Immature natural killer cell (primary cell): ENCODE measurements at regions not wholly inside any gene's neighbourhood (a gene's known extent, or its start where the extent isn't known, plus 50 kb on each side); places are given as distances from the start of the nearest gene placed in this dataset.
A peak's percentile ranks its signal among the peaks of the same experiment; 100 is the strongest.

Experiments used
- DNase-seq, 3 donors: peaks; one replicate each; pipeline ENCODE4 v3.0.0; 2022; ENCODE audit warnings: mixed read lengths in 1 of 3
- H3K27ac Mint-ChIP-seq, 6 donors: one replicate each; pipeline ENCODE4 v1.8.0; 2020; ENCODE audit warnings: mixed read lengths in 6 of 6, mild to moderate bottlenecking in 5 of 6, inconsistent platforms in 4 of 6, moderate library complexity in 3 of 6
- H3K27me3 Mint-ChIP-seq, 3 donors: one replicate each; pipeline ENCODE4 v1.8.0; 2020 to 2021; ENCODE audit warnings: low read depth in 3 of 3, mild to moderate bottlenecking in 3 of 3, mixed read lengths in 3 of 3, moderate library complexity in 3 of 3, inconsistent platforms in 1 of 3
- H3K36me3 Mint-ChIP-seq, 3 donors: one replicate each; pipeline ENCODE4 v1.8.0; 2020; ENCODE audit warnings: mixed read lengths in 3 of 3, inconsistent platforms in 2 of 3, mild to moderate bottlenecking in 2 of 3
- H3K4me1 Mint-ChIP-seq, 2 donors: one replicate each; pipeline ENCODE4 v1.8.0; 2020; ENCODE audit warnings: inconsistent platforms in 2 of 2, mild to moderate bottlenecking in 2 of 2, mixed read lengths in 2 of 2, moderate library complexity in 1 of 2
- H3K4me3 Mint-ChIP-seq, 5 donors: one replicate each; pipeline ENCODE4 v1.8.0; 2020; ENCODE audit warnings: mild to moderate bottlenecking in 5 of 5, mixed read lengths in 5 of 5, inconsistent platforms in 3 of 5, moderate library complexity in 3 of 5
- H3K9me3 Mint-ChIP-seq, 6 donors: one replicate each; pipeline ENCODE4 v1.8.0; 2020; ENCODE audit warnings: mild to moderate bottlenecking in 6 of 6, mixed read lengths in 6 of 6, inconsistent platforms in 4 of 6, moderate library complexity in 3 of 6

GRCh38 chr5:54727874-54728587, 210.5 kb downstream of the SNX18 start:
- H3K9me3 Mint-ChIP-seq, result peaks cover 0 to 1% (median 0%) of the 10 kb centered on the region in 6 donors
- H3K36me3 Mint-ChIP-seq, result peaks cover 0 to 9% (median 0%) of the 10 kb centered on the region in 3 donors
- DNase-seq, result no peak
- peaks cover 0 to under 1% of the 10 kb centered on the region in 2 donors for H3K4me1 Mint-ChIP-seq
- no peak overlapping the region for H3K27ac Mint-ChIP-seq
- H3K4me3 Mint-ChIP-seq, result no peak overlapping the region
- H3K27me3 Mint-ChIP-seq, result peaks cover 2 to 3% (median 2%) of the 10 kb centered on the region in 3 donors

- H3K4me3 Mint-ChIP-seq, result no peak overlapping the region
- peaks cover 0 to 8% (median 0%) of the 10 kb centered on the region in 3 donors for H3K36me3 Mint-ChIP-seq
- no peak for DNase-seq
- H3K9me3 Mint-ChIP-seq, result peaks cover 0 to 1% (median 0%) of the 10 kb centered on the region in 6 donors
- peaks cover 0 to 3% (median 3%) of the 10 kb centered on the region in 3 donors for H3K27me3 Mint-ChIP-seq
- no peak overlapping the region for H3K27ac Mint-ChIP-seq
- H3K4me1 Mint-ChIP-seq, result peaks cover 0 to 1% of the 10 kb centered on the region in 2 donors
Observed at GRCh38 chr5:54725391-54726280, 208.1 kb downstream of the SNX18 start.

DNA sequence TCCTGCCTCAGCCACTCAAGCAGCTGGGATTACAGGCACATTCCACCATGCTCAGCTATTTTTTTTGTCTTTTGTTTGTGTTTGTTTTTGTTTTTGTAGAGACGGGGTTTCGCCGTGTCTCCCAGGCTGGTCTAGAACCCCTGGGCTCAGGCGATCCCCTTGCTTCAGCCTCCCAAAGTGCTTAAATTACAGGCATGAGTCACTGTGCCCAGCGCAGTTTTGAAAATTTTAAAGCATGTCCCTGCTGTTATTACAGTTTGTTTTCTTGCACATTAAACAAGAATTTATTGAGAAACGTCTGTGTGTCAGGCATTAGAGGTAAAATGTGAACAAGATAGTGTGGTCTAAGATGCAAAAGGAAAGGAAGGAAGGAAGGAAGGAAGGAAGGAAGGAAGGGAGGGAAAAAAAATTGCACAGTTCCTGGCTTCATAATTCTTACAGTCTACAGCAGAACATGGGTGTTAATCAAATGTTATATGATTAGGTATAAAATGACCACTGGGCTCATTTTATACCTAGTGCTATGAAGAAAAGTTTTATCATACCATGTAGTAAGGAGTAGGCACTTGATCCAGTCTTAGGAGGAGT, 205.4 kb downstream of the SNX18 start:
- Mint-ChIP-seq H3K4me1 (peaks cover 0 to 1% of the 10 kb centered on the region in 2 donors), H3K9me3 (peaks cover 0 to 1% (median 0%) of the 10 kb centered on the region in 6 donors), H3K4me3 (no peak overlapping the region), H3K36me3 (peaks cover 0 to 7% (median 0%) of the 10 kb centered on the region in 3 donors), H3K27ac (peak overlapping the region in 1 of 6 donors; percentile 64), H3K27me3 (peaks cover 0 to 3% (median 0%) of the 10 kb centered on the region in 3 donors)
- DNase-seq, result no peak

- H3K27ac Mint-ChIP-seq, result no peak overlapping the region
- no peak overlapping the region for H3K4me3 Mint-ChIP-seq
- H3K27me3 Mint-ChIP-seq, result peaks cover 0 to 1% (median 0%) of the 10 kb centered on the region in 3 donors
- peaks cover 0 to 1% (median 0%) of the 10 kb centered on the region in 6 donors for H3K9me3 Mint-ChIP-seq
- peaks cover 0 to 1% of the 10 kb centered on the region in 2 donors for H3K4me1 Mint-ChIP-seq
- no peak for DNase-seq
- H3K36me3 Mint-ChIP-seq, result peaks cover 0 to 7% (median 0%) of the 10 kb centered on the region in 3 donors
Observed at GRCh38 chr5:54721951-54722654, 204.5 kb downstream of the SNX18 start.

DNA sequence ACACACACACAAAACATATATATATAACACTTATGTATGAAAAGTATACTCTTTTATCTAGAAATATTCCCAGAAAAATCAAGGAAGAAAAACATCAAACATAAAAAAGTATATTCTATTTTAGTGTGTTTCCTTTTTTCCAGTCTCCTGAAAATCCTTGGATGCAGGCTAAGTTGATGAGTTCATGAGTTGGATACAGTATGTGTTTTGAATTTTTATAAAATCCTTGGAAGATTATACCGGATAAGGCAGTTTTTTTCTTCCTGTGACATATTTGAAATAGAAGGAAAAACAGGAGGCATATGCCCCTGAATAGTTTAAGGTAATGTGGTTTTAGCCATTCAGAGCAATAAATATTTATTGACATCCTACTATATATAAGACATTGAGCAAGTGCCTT, 203.6 kb downstream of the SNX18 start:
- no peak overlapping the region for H3K4me3 Mint-ChIP-seq
- peaks cover 0 to 1% of the 10 kb centered on the region in 2 donors for H3K4me1 Mint-ChIP-seq

DNA sequence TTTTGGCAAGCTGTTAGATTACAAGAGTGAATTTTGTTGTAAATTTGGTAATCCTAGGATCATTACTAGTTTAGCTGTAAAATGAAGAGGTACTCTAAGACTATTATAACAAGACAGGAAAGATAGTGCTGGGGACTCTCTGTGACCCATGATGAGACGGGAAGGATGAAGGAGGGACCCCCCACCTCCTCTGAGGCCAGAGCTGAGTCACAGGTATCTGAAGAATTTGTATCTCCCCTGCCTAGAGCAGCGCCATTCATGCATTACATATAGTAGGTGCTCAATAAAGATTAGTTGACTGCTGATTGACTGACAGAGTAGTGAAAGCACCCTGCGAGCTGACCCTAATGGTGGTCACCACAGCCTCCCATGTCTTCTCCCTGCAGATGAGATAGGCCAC, 202.8 kb downstream of the SNX18 start:
- no peak for DNase-seq
- Mint-ChIP-seq H3K27me3 (peaks cover 0 to 1% (median 0%) of the 10 kb centered on the region in 3 donors), H3K36me3 (peaks cover 0 to 7% (median 0%) of the 10 kb centered on the region in 3 donors), H3K9me3 (peaks cover 0 to 1% (median 0%) of the 10 kb centered on the region in 6 donors), H3K4me3 (no peak overlapping the region), H3K27ac (peak overlapping the region in 1 of 6 donors; percentile 57), H3K4me1 (peaks cover 0 to 1% of the 10 kb centered on the region in 2 donors)

More for the DNA sequence above, 203.6 kb downstream of the SNX18 start:
- H3K36me3 Mint-ChIP-seq, result peaks cover 0 to 7% (median 0%) of the 10 kb centered on the region in 3 donors
- H3K27ac Mint-ChIP-seq, result no peak overlapping the region
- DNase-seq, result no peak
- H3K9me3 Mint-ChIP-seq, result peaks cover 0 to 1% (median 0%) of the 10 kb centered on the region in 6 donors
- peaks cover 0 to 1% (median 0%) of the 10 kb centered on the region in 3 donors for H3K27me3 Mint-ChIP-seq

DNA sequence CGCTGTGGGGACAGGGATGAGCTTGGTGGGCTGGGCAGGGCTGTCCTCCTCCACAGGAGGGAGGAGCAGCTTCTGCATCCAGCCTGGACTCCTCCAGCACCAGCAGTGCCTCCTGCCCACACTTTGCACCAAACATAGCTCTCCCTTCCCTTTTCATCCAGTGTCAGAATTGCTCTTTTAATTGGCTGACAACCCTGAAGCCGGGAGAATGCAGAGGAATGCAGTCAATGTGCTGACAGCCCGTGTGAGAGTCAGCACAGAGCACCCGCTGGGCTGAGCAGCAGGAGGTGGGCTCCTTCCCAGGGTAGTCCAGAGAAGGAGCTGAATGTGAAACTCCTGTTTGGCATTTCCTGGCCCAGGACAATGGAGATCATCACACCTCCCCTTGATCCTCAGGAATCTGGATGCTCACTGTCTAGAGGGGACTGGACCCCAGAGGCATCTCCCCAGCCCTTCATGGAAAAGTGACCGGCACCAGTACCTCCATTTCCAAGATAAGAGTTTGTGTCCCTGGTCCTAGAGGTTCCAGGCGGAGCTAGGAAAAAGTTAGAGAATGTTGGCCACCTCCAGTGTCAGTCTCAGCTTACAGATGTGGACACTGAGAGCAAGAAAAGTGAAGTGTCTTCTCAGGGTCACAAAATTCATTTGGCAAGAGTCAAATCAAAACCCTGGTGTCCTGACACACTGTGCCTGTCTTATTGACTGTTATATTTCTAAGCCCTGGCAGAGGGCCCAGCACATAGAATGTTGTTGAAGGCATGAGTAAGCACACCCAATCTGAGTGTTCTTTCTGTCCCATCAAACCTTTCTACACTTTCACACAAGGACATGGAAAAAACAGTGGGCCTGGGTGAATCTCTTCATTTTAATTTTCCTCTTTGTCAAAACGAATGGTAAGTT, 202.1 kb downstream of the SNX18 start:
- DNase-seq, result no peak
- Mint-ChIP-seq H3K36me3 (peaks cover 0 to 4% (median 0%) of the 10 kb centered on the region in 3 donors), H3K4me3 (no peak overlapping the region), H3K9me3 (peaks cover 0 to 1% (median 0%) of the 10 kb centered on the region in 6 donors), H3K4me1 (peaks cover 0 to 1% of the 10 kb centered on the region in 2 donors), H3K27me3 (peaks cover 0 to 1% (median 0%) of the 10 kb centered on the region in 3 donors), H3K27ac (no peak overlapping the region)

GRCh38 chr5:54718656-54719055, 201.1 kb downstream of the SNX18 start:
- peaks cover 0 to 1% (median 0%) of the 10 kb centered on the region in 6 donors for H3K9me3 Mint-ChIP-seq
- H3K27me3 Mint-ChIP-seq, result peaks cover 1 to 3% (median 2%) of the 10 kb centered on the region in 3 donors
- H3K27ac Mint-ChIP-seq, result no peak overlapping the region
- peaks cover 0 to 5% (median 0%) of the 10 kb centered on the region in 3 donors for H3K36me3 Mint-ChIP-seq
- no peak overlapping the region for H3K4me3 Mint-ChIP-seq
- DNase-seq, result no peak
- H3K4me1 Mint-ChIP-seq, result peaks cover 0 to 1% of the 10 kb centered on the region in 2 donors

GRCh38 chr5:54717870-54718269, 200.3 kb downstream of the SNX18 start:
- H3K27ac Mint-ChIP-seq, result no peak overlapping the region
- H3K4me1 Mint-ChIP-seq, result no peaks in the 10 kb centered on the region
- peaks cover 0 to 9% (median 0%) of the 10 kb centered on the region in 3 donors for H3K36me3 Mint-ChIP-seq
- H3K4me3 Mint-ChIP-seq, result no peak overlapping the region
- H3K9me3 Mint-ChIP-seq, result no peaks in the 10 kb centered on the region
- DNase-seq, result no peak
- peaks cover 0 to 3% (median 2%) of the 10 kb centered on the region in 3 donors for H3K27me3 Mint-ChIP-seq

DNA sequence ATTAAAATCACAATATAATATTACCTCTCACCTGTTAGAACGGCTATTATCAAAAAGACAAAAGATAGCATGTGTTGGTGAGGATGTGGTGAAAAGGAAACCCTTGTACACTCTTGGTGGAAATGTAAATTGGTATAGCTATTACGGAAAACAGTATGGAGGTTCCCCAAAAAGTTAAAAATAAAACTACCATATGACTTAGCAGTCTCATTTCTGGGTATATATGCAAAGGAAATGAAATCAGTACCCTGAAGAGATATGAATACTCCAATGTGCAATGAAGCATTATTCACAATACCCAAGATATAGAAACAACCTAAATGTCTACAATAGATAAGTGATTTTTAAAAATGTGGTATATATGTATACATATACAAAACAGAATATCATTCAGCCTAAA, 199.9 kb downstream of the SNX18 start:
- DNase-seq, result no peak
- no peak overlapping the region for H3K4me3 Mint-ChIP-seq
- H3K9me3 Mint-ChIP-seq, result no peaks in the 10 kb centered on the region
- H3K36me3 Mint-ChIP-seq, result peaks cover 0 to 9% (median 0%) of the 10 kb centered on the region in 3 donors
- no peak overlapping the region for H3K27ac Mint-ChIP-seq
- H3K4me1 Mint-ChIP-seq, result no peaks in the 10 kb centered on the region
- H3K27me3 Mint-ChIP-seq, result peaks cover 0 to 3% (median 2%) of the 10 kb centered on the region in 3 donors

GRCh38 chr5:54713923-54714581, 196.5 kb downstream of the SNX18 start:
- Mint-ChIP-seq H3K27me3 (peaks cover 0 to 8% (median 3%) of the 10 kb centered on the region in 3 donors), H3K27ac (no peak overlapping the region), H3K4me1 (no peaks in the 10 kb centered on the region), H3K9me3 (no peaks in the 10 kb centered on the region), H3K4me3 (no peak overlapping the region), H3K36me3 (peaks cover 0 to 12% (median 0%) of the 10 kb centered on the region in 3 donors)
- DNase-seq, result no peak

DNA sequence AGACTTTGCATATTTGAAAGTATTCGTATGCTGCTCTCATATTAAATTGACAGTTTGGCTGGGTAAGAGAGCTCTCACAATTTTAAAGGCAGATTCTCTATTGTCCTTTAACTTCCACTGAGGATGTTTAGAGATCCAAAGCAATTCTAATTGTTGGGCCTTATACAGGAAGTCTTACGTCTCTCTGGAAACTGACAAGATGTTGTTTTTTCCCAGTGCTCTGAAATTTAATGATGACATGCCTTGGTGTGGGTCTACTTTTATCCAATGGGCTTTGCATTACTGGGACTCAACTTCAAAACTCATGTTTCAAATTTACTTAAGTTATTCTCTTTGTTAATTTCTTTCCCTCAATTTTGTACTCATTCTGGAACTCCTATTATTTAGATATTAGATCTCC, 191.5 kb downstream of the SNX18 start:
- H3K27ac Mint-ChIP-seq, result no peak overlapping the region
- H3K4me3 Mint-ChIP-seq, result no peak overlapping the region
- H3K9me3 Mint-ChIP-seq, result no peaks in the 10 kb centered on the region
- H3K36me3 Mint-ChIP-seq, result peaks cover 0 to 12% (median 0%) of the 10 kb centered on the region in 3 donors
- H3K4me1 Mint-ChIP-seq, result peaks cover 15 to 24% of the 10 kb centered on the region in 2 donors
- DNase-seq, result no peak
- H3K27me3 Mint-ChIP-seq, result peaks cover 0 to 8% (median 0%) of the 10 kb centered on the region in 3 donors
